Activated CD4-positive, alpha-beta T cell treated with anti-CD3 and anti-CD28 coated beads, Interleukin-2, amount 50 U/mL, for 1 hour (primary cell): ENCODE measurements at regions not wholly inside any gene's neighbourhood (a gene's known extent, or its start where the extent isn't known, plus 50 kb on each side); places are given as distances from the start of the nearest gene placed in this dataset.
"Not testable (repeated sequence)": the region's sequence is repeated elsewhere in the genome, so short reads cannot be mapped to it uniquely, and the experiment has no call there.

ENCODE experiments used
- DNase-seq: peaks from one replicate; pipeline ENCODE4 v3.0.0-alpha.2; 2020

DNA sequence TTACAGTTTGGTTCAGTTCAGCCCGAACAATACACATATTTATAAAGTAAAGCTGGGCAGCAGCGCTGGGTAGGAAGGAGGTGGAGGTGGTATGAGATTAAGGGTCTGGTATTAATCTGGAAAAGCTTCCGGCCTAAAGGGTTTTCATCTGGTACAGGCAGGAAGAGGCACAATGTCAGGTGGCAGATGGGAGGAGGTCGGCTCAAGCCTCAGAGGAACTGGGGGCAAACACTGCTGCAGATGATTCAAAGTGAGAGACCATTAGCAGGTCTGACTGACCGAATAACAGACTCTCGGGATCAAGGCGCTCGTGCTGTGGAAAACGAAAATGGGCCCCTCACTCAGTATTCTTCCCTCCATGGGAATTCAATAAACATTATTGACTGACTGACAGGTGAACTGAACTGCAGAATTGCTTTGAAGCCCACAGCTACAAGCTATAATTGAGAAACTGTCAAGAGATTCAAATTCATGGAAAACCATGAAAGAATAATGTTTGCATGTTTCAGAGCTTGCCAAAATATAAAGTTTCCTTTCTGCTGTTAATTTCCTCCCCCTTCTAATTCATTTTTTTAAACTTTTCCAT lies 75.3 kb downstream of the TMEM167A start:
- no peak for DNase-seq

DNA sequence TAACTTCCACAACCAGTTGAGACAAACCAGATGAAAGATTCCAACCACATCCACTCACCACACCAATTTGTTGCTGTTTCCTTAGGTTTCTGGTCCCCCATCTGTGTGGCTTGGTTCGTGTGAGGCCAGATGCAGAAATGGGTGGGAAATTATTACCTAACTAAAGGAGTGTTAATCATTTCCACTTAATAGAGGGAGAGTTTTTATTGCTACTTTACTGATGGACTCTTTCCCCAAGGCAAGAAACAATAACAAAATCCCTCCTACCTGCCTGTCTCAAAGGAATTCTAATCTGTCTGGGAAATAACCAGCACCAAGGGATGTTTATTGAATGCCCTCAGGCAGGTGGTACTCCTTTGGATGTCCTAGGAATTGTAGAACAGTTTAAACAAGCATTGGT lies 76.3 kb downstream of the TMEM167A start:
- no peak for DNase-seq

DNA sequence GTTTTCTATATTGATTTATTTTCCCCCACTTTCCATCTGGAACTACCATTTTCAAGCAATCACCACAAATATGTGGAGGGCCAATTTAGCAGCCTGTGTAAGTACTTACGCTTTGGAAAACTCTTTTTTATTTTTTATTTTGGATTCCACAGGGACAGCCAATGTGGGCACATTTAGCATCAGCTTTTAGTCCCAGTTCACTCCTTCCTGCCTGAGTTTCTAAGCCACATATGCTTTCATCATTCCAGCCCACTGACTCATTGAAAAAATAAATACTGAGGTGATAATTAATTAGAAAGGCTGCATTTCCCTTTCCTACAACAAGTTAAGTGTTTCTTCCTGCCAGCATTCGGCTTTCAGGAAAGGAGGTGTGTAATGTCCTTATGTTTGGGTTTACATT lies 76.8 kb downstream of the TMEM167A start:
- DNase-seq = no peak

DNA sequence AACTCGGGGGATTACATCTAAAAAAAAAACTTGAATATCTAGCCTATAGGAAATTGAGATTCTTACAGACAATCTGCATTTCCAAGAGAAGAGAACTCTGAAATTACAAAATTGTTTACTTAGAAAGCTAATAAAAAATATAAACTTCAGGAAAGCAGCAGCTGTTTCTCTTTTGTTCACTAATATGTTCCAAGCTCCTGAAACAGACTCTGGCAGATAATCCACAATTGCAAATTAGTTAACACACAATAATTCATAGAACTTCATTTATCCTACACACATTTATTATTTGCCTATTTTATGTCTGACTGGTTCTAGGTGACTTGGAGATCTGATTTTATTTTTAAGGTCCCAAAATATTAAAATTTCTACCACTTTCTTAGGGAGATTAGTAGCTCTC lies 83.8 kb downstream of the TMEM167A start:
- no peak for DNase-seq

DNA sequence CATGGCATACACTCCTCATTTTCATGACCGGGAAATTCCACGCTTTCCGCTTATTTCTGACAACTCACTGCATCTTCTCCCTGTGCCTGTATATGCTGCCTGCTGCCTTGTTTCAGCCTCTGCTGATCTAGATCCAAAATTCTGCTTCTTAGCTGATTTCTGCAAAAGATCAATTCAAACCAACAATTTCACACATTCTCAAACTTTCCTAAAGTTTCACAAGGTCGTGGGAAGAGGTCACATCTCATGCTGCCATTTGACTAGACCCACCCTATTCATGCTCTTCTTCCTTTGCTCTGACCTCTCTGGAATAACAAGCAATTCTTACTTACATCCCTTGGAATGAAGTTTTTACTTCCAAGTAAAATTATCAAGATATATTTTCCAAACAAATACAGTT lies 84.5 kb downstream of the TMEM167A start:
- no peak for DNase-seq

DNA sequence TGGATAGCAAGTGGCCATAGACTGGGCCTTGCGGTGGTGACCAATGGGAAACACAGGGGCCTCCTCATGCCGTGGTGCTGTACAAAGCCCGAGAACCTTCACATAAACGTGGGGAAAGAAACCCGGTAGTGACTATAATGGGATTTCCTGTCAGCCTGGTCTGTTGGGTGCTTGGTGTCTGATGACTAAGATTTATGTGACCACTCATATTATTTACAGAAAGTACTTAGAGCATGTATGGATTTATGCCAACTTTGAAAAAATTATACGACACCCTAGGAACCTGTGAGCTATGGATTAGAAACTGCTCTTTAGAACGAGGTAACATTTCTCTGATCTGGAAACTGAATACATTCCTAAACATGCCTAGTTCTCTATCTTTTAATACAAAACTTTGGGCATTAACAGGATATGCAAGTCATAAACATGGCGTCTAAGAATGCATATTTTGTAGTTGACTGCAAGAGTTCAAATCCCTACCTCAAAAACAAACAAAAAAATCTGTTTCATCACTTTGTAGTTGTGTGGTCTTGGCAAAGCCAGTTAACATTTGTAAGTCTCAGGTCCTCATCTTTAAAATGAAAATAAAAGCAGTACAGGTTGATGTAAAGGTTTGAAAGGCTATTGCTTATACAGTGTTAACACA lies 85.4 kb downstream of the TMEM167A start:
- no peak for DNase-seq

DNA sequence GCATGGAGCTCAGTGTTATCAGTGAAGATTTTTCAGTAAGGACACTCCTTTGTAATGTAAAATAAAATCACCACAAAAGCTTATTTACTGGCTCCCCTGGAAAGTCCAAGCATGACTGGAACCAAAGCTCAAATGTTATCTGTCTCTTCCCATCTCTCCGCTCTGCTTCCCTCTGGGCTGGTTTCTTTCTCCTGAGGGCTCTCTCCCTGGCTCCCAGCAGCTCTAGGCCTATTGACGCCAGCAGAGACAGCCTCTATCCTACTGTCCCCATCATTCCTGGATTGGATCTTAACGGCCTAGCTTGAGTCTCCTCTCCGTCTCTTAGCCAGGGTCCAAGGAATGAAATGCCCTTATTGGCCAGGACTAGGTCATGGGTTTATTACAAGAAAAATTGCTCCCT lies 86.1 kb downstream of the TMEM167A start:
- DNase-seq = no peak

DNA sequence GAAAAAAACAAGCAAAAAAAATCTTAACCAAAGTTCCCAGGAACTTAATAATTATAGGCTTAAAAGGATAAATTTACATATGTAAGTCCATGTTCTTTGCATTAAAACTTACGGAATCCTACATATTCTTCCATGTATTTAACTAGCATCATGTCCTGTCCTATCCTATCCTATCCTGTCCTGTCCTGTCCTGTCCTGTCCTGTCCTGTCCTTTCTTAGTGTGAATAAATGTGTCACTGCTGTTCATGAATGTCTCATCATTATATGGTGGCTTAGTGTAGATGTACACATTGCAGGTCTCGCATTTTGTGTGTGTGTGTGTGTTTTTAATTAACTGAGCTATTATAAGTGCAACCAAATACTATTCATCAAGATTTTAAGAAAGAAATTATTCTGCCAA lies 90.0 kb downstream of the TMEM167A start:
- no peak for DNase-seq

DNA sequence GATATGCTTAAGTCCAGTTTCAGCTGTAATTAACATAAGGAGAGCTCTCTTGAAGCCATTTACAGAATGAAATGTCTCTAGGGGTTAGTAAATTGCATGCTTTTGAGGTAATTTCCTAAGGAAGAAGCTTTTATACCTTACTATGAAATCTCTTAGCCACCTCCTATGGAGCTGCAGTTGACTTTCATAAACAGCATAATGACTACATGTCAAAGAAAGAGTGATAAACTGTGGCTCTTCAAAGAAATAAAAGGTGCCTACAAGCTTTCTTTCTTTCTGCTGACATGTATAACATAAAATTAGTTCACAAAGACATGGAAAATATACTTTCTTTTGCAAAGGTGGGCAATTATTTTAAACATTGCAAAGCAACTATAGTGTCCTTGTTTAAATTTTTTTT lies 90.8 kb downstream of the TMEM167A start:
- DNase-seq = no peak

DNA sequence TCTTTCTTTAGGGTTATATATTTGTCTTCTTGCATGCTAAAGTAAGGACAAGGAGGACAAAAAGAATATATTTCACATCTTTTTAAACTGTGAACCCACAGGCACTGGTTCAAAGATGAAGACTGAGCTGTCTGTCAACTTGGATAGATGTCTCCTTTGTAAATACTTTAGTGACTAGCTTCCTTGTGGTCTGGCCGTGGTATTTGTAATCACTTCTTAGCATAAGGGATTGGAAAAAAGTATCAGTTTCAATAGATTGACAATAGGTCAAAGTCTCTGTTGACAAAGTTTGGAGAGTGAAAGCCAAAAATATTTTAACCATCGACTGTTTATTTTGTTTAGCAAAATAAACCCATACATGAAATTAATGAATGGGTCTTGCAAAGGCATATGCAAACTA lies 91.4 kb downstream of the TMEM167A start:
- DNase-seq = no peak

DNA sequence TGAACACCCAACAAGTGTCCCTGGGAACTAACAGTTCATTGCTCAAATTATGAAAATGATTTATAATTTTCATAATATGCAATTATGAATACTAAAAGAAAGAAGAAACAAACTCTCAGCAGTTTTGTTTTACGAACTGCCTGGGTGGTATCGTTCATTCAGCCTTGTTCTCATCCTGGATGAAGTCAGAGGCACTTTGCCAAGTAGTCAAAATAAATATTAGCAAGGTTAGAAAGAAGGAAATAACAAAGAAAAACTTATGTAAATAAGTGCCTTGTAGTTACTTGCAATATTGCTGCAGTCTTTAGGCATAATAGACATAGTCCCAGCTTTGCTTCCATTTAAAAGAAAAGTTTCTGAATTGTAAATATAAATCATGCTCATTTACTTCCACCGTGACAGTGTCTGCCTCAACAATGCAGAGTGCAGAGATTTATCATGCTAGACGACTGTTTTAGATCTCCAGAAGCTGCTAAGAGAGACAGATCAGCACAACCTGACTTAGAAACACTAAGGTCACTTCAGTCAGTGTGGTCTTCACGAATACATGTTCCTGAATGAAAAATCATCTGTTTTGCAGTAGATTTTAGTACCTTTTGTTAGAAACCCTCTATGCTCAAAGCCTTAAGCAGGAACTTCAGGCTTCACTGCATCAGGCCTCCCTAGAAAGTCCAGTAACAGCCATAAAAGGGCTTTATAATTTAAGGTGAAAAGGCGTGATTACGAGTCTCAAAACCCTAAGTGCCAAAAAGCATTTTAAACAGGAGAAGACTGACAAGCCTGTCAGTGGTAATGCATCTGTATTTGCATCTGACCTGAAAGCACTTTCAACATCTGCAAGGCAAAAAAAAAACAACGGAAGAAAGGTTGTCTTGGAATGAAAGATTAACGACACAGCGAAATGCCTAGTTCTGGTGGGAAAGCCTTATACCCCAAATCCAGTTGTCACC lies 92.1 kb downstream of the TMEM167A start:
- DNase-seq = no peak

DNA sequence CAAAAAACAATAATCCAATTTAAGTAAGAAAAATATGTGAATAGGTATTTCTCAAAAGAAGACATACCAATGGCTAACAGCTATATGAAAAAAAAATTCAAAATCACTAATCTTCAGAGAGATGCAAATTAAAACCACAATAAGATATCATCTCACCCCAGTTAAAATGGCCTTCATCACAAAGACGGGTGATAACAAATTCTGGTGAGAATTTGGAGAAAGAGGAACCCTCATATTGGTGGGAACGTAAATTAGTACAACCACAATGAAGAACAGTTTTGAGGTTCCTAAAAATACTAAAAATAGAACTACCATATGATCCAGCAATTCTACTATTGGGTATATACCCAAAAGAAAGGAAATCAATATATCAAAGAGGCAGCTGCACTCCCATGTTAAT lies 94.3 kb downstream of the TMEM167A start:
- DNase-seq = no peak

DNA sequence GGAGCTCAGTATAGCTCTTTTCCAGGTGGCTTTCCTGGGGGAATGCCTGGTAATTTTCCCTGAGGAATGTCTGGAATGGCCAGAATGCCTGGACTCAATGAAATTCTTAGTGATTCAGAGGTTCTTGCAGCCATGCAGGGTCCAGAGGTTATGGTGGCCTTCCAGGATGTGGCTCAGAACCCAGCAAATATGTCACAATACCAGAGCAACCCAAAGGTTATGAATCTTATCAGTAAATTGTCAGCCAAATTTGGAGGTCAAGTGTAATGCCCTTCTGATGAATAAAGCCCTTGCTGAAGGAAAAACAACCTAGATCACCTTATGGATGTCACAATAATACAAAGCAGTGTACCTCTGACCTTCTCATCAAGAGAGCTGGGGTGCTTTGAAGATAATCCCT lies 100.3 kb downstream of the TMEM167A start:
- not testable (repeated sequence) for DNase-seq

DNA sequence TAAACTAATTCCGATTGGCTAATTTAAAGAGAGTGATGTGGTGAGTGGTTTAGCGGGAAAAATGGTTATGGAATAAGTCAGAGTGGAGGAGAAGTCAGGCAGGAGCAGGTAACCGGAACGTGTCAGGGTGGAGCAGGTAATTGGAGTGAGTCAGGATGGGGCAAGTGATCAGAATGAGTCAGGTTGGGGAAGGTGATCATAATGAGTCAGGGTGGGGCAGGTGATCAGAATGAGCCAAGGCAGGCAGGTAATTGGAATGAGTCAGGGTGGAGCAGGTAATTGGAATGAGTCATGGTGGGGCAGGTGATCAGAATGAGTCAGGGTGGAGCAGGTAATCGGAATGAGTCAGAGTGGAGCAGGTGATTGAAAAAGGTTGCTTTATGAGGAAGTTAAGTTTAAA lies 101.4 kb downstream of the TMEM167A start:
- DNase-seq = no peak

DNA sequence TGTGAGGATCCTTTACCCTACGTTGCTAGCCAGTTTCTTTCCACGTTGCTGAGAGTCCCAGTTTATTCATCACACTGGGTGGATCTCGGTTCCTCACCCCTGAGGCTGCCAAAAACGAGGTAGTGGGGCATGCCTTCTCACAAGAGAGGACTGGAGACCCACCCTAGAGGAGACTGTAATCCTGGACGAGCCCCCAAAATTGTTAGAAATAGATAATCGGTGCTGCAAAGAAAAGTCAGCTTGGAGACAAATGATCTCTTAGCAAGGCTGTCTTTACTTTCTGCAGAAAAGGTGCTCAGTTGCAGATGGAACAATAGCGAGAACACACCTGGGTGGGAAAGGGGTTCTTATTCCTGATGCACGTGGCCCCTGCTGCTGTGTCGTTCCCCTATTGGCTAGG lies 101.8 kb downstream of the TMEM167A start:
- no peak for DNase-seq

DNA sequence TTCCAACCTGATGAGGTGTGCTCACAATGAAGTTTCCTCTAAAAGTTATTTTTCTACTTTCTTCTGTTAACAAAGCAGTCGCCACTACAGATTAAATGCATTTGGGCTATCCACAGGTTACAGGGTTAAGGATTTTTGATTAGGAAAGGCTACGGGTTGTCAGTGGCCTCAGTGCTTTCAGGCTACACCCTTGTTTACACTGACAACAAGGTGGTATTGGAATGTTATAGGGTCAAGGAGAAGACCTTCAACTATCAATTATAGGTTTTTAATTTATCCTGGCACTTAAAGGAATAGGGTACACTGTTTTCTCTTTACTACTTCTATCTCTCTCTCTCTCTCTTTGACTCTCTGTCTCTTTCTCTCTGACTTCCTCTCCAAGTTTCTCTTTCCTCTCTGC lies 102.8 kb downstream of the TMEM167A start:
- not testable (repeated sequence) for DNase-seq

DNA sequence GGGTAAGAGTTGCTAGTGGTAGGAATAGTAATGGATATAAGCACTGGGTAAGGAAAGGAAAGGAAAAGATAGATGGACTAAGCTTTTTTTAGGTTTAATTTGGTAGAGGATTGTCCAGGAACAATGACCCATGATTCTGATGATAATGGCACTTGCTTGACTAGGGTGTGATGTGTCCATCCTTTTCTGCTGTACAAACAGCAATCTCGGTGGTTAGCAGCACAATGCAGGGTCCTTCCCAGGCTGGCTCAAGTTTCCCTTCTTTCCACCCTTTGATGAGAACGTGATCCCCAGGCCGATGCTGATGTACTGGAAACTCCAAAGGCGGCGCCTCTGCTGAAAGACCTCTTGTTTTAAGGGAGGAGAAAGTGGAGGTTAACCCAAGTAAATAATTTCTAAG lies 105.3 kb downstream of the TMEM167A start:
- no peak for DNase-seq

DNA sequence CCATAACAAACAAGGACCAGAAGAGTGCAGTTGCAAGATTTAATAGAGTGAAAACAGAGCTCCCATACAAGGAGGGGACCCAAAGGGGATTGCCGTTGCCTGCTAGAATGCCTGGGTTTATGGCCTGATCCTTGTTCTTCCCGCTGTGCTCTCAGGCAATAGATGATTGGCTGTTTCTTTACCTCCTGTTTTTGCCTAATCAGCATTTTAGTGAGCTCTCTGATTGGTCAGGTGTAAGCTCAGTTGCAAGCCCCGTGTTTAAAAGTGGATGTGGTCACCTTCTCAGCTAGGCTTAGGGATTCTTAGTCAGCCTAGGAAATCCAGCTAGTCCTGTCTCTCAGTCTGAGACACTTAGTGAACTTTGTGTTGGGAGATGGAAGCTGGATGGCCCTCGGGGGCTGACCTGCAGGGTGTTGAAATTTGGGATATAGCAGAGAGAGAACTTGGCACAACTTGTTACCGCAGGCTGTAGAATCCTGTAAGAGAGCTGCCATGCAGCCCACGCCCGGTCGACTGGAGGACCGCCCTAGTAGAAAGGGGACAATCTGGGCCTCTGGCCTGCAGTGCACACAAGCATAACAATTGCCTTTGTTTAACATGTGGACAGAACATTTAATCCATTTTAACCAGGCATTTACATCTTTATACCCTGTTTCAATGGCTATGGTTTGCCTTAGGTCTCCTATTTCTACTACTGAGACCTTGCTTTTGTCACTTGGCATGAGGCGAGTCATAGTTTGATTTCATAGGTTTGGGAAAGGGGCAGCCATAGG lies 106.0 kb downstream of the TMEM167A start:
- not testable (repeated sequence) for DNase-seq

DNA sequence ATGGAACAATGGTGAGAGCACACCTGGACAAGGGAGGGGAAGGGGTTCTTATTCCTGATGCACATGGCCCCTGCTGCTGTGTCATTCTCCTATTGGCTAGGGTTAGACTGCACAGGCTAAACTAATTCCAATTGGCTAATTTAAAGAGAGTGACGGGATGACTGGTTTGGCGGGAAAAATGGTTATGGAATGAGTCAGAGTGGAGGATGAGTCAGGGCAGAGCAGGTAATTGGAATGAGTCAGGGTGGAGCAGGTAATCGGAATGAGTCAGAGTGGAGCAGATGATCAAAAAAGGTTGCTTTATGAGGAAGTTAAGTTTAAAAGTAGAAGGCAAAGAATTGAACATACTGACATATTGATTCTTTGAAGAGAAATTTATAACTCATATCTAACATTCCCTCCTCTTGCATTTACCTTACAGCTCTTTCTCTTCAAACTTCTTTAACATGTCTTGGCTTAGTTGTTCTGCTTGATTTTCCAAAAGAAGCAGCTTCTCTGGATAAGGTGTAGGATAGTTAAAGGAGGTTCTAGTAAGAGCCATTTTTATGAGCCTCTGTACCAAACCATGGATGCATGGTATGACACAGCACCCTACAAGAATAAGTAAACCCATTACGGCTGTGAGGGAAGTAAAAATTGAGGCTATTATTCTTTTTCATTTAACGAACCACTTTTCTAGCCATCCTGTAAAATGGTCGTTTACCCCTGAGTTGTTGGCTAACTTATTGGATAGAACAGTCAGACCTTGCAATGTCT lies 107.8 kb downstream of the TMEM167A start:
- DNase-seq = not testable (repeated sequence)

DNA sequence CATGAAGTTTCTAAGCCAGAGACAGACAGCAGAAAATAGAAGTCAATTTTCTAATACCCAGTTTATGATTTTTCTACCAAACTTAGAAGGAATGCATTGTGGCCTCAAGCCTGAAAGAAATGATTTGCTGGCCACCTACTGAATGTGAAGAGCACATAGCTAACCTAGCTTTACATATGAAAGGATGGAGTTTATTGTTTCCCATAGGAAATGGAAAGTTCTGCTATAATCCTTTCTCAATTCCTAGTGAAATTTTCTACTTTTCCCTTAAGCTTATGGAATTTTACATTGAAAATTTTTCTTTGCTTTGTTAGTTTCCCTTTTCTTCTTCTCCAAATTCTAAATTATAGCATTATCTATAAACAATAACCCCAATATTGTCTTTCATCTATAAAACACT lies 110.1 kb downstream of the TMEM167A start:
- no peak for DNase-seq

DNA sequence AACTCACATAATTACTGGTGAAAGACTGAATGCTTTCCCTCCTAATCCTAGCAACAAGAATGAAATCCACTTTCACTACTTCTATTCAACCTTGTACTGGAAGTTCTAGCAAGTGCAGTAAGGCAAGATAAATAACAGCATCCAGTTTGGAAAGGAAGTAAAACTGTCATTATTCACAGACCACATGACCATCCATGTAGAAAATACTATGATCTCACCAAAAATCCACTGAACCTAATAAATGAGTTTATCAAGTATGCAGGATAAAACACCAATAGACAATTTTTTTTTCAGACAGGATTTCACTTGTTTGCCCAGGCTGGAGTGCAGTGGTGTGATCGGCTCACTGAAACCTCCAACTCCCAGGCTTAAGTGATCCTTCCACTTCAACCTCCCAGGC lies 117.7 kb downstream of the TMEM167A start:
- no peak for DNase-seq

DNA sequence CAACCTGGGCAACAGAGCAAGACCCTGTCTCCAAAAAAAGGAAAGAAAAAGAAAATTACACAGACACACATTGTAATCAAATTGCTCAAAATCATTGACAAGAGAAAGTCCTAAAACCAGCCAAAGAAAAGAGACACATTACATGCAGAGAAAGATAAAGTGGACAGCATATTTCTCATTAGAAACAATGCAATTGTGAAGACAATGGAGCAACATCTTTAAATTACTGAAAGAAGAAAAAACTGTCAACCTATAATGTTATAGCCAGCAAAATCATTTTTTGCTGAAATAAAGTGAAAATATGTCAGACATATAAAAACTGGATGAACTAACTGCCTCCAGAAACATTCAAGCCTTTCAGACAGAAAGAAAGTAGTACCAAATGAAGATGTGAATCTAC lies 120.6 kb downstream of the TMEM167A start:
- no peak for DNase-seq

DNA sequence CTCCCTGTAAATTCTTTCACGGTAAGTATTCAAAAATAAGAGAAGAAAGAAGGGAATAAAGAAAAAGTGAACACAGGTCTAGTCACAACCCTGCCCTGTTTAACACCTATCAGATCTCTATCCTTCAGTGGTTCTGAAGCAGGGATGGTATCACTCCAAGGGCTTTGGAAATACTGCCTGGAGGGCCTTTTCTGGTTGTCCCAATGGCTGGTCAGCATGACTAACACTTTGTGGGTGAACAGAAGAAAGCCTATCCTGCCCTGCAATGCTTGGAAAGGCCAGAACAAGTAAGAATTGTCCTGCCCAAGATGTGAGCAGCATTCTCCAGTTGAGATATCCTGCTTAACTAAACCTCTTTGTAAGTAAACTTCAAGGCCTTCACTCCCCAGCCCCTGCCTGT lies 124.9 kb downstream of the TMEM167A start:
- no peak for DNase-seq
